Effector memory CD8-positive, alpha-beta T cell (primary cell): ENCODE measurements at regions not wholly inside any gene's neighbourhood (a gene's known extent, or its start where the extent isn't known, plus 50 kb on each side); places are given as distances from the start of the nearest gene placed in this dataset.

Experiments used
- ATAC-seq: fragments of 150-1000 bp; cut with Tn5 transposase; replicated peaks from 2 replicates; pipeline ENCODE4 v1.10.0; 2021; ENCODE audit warnings: mild to moderate bottlenecking, moderate library complexity
- DNase-seq, 3 experiments: peaks; one replicate each; pipeline ENCODE4 v3.0.0; 2021
- H3K27ac Mint-ChIP-seq, 2 donors: one replicate each; pipeline ENCODE4 v1.8.0; 2022; ENCODE audit warnings: mild to moderate bottlenecking in 2 of 2, mixed read lengths in 2 of 2, moderate library complexity in 2 of 2
- H3K27me3 Mint-ChIP-seq, 2 donors: one replicate each; pipeline ENCODE4 v1.8.0; 2022; ENCODE audit warnings: mixed read lengths in 2 of 2
- H3K36me3 Mint-ChIP-seq: one replicate; pipeline ENCODE4 v1.8.0; 2022; ENCODE audit warnings: mild to moderate bottlenecking, moderate library complexity, mixed read lengths; ENCODE audit not compliant: insufficient read depth
- H3K4me1 Mint-ChIP-seq, 2 donors: one replicate each; pipeline ENCODE4 v1.8.0; 2022; ENCODE audit warnings: low read depth in 2 of 2, mixed read lengths in 2 of 2
- H3K4me3 Mint-ChIP-seq, 2 donors: one replicate each; pipeline ENCODE4 v1.8.0; 2022; ENCODE audit warnings: mild to moderate bottlenecking in 2 of 2, mixed read lengths in 2 of 2, moderate library complexity in 2 of 2
- H3K9me3 Mint-ChIP-seq, 2 donors: one replicate each; pipeline ENCODE4 v1.8.0; 2022; ENCODE audit warnings: mixed read lengths in 2 of 2

DNA sequence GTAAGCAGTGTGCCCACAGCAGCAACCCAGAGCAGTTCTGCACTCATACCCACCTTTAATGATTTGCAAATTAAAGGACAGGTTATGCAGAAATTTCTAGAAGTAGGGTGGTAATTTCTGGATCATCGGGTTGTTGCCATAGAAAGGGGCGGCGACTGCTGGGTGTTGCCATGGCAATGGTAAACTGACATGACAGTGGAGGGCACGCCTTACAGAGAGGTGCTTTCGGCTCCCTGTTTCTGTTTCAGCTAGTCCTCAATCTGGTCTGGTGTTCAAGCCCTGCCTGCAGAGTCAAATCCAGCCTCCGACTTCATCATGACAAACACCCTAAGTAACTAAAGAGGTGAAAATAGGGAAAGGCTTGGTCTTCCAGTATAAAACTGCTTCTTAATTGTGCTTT lies 667.7 kb downstream of the SOCS6 start:
- DNase-seq = no peak
- Mint-ChIP-seq H3K4me3 (no peak overlapping the region), H3K9me3 (peaks cover 6% of the 10 kb centered on the region in 2 donors), H3K27me3 (no peaks in the 10 kb centered on the region), H3K27ac (no peak overlapping the region), H3K4me1 (no peaks in the 10 kb centered on the region), H3K36me3 (no peaks in the 10 kb centered on the region)
- ATAC-seq = no peak

DNA sequence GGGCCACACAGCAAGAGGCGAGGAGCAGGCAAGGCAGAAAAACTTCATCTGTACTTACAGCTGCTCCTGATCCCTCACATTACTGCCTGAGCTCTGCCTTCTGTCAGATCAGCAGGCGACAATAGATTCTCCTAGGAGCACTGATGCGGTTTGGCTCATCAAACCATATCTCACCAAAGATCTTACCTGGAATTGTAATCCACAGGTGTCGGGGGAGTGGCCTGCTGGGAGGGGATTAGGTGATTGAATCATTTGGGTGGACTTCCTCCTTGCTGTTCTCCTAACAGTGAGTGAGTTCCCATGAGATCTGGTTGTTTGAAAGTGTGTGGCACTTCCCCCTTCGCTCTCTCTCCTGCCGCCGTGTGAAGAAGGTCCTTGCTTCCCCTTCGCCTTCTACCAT lies 647.3 kb downstream of the SOCS6 start:
- ATAC-seq (no peak), DNase-seq (no peak)
- Mint-ChIP-seq H3K4me3 (no peak overlapping the region), H3K27me3 (no peaks in the 10 kb centered on the region), H3K27ac (no peak overlapping the region), H3K4me1 (no peaks in the 10 kb centered on the region), H3K36me3 (no peaks in the 10 kb centered on the region), H3K9me3 (peaks cover 0 to 1% of the 10 kb centered on the region in 2 donors)

DNA sequence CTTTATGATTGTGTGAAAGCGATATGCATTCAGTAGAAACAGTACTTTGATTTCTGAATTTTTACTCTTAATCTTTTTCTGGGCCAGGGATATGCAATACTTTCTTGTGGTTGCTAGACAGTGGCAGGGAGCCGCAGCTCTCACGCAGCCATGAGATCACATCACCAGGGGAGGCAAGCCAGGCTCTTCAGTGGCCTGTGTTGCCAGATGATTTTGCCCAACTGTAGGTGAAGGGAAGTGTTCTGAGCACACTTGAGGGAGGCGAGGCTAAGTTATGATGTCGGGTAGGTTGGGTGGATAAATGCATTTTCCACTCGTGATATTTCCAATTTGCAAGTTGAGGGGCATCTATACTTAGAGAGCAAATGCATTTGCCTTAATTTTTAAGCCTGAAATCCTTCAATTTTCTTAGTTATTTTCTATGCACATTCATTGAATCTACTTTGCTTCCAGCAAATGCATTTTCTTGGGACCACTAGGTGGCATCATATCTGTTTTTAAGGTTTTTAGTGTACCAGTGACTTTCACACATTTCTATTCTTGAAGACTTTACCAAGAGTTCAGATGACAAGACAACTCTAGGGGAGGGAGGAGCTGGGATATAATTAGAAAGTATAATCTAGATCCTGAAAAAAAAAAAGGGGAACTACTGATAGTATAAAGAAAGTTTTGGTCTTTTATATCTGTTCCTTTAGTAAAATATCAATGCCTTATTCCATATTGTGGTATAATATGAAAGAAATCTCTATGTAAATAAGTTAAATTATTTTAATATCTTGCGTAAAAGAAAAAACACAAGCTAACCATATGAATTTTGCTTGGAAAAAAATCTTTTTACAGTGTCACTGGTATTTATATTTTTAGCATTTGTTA lies 643.3 kb downstream of the SOCS6 start:
- Mint-ChIP-seq H3K36me3 (no peaks in the 10 kb centered on the region), H3K4me3 (no peak overlapping the region), H3K9me3 (peaks cover 0 to 1% of the 10 kb centered on the region in 2 donors), H3K27me3 (no peaks in the 10 kb centered on the region), H3K4me1 (no peaks in the 10 kb centered on the region), H3K27ac (no peak overlapping the region)
- ATAC-seq (no peak), DNase-seq (no peak)

DNA sequence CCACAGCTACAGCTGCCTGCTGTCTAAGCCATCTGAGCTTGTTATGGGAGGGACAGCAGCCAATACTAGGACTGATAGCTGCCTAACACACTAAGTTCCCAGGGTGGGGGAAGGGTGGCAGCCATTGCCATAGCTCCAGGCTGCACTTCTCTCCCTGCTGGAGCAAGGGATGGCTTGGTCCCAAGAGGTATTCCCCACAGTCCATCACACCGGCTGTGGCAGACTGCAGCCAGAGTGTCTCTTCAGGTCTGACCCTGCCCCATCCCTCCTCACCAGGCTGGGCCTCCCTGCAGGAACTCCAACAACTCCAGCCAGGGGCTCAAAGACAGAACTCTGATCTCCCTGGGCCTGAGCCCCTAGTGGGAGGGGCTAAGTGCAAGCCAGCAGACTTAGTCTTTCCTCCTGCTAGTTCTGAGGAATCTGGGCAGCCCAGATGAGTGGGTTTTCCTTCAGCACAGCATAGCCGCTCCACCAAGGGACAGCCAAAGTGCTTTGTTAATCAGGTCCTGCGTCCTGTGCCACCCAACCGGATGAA lies 632.1 kb downstream of the SOCS6 start:
- Mint-ChIP-seq H3K27me3 (no peaks in the 10 kb centered on the region), H3K9me3 (peaks cover 11 to 20% of the 10 kb centered on the region in 2 donors), H3K4me3 (no peak overlapping the region), H3K4me1 (no peaks in the 10 kb centered on the region), H3K27ac (no peak overlapping the region), H3K36me3 (no peaks in the 10 kb centered on the region)
- DNase-seq (no peak), ATAC-seq (no peak)

DNA sequence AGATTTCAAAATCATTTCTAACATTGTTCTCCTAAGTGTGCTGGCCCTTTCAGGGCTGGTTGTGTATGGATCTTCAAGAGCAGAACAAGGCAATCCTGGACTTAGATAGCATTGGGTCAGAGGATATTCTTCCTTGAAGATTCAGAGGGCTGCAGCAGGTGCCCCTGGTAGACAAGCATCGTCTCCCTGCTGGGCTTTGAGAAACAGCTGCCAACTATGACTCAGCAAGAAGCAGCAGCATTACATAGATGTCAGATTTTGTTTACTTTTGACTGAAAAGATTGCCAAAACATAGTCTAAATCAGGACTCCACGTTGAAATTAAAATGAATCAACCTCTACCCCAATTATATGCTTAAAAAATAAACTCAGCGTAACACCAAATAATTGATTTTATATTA lies 618.8 kb downstream of the SOCS6 start:
- H3K9me3 Mint-ChIP-seq = peaks cover 1 to 7% of the 10 kb centered on the region in 2 donors
- H3K27me3 Mint-ChIP-seq = no peaks in the 10 kb centered on the region
- ATAC-seq = no peak
- H3K36me3 Mint-ChIP-seq = no peaks in the 10 kb centered on the region
- H3K27ac Mint-ChIP-seq = no peak overlapping the region
- H3K4me3 Mint-ChIP-seq = no peak overlapping the region
- H3K4me1 Mint-ChIP-seq = no peaks in the 10 kb centered on the region
- no peak for DNase-seq

DNA sequence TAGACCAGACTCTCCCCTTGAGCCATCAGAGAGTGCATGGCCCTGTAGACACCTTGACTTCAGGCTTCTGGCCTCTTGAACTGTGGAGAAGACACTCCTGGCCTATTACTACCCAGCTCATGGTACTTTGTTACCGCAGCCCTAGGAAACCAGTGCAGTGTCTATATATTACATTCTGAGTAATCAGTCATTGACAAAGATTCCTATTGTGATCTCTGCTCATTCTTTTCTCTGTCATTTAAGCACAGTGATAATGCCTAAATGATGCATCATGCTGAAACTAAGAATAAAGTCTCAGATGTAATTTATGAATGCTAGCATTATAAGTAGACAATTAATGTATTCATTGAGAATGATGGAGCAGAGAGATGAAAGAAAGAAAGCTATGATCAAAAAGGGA lies 603.5 kb downstream of the SOCS6 start:
- DNase-seq = no peak
- Mint-ChIP-seq H3K36me3 (no peaks in the 10 kb centered on the region), H3K27me3 (no peaks in the 10 kb centered on the region), H3K9me3 (peaks cover 2 to 11% of the 10 kb centered on the region in 2 donors), H3K4me3 (no peak overlapping the region), H3K4me1 (no peaks in the 10 kb centered on the region), H3K27ac (no peak overlapping the region)
- no peak for ATAC-seq

DNA sequence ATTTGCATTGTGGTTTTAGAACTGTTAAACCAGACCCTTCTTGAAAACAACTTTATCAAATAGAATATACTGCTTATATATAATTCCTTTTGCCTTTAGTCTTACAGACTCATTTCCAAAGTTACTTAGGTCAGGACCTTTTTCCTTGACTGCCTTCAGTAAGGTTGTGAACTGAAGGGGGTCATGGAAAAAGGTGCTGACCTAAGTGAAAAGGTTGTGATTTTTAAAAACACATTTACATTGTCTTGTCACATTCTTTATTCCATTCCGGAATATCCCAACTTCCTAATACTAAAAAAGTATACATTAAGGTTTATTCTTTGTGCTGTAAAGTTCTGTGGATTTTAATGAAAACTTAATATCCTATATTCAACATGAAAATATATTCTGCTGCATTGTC lies 581.4 kb downstream of the SOCS6 start:
- no peak for ATAC-seq
- Mint-ChIP-seq H3K9me3 (peaks cover 0 to 3% of the 10 kb centered on the region in 2 donors), H3K4me1 (no peaks in the 10 kb centered on the region), H3K27me3 (no peaks in the 10 kb centered on the region), H3K4me3 (no peak overlapping the region), H3K27ac (no peak overlapping the region), H3K36me3 (no peaks in the 10 kb centered on the region)
- no peak for DNase-seq

DNA sequence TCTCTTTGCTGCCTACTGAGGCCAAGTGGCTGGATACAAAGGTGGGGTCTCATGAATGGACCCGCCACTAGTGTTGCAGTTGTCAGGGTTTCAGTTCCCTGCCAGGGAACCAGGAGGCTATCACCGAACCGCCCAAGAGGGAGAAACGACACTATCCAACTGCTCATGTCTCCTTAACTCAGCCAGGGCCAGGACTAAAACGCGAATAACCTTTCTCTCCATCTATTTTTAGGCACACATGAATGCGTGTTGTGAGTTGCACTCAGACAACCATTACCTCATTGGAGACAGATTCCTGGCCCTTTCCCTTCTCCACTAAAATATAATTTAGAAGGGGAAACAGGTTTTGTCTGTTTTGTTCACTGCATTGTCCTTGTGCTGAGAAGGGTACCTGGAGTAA lies 559.5 kb downstream of the SOCS6 start:
- DNase-seq = no peak
- H3K4me3 Mint-ChIP-seq = no peak overlapping the region
- no peak for ATAC-seq
- H3K27ac Mint-ChIP-seq = no peak overlapping the region
- no peaks in the 10 kb centered on the region for H3K36me3 Mint-ChIP-seq
- H3K9me3 Mint-ChIP-seq = peaks cover 10 to 21% of the 10 kb centered on the region in 2 donors
- no peaks in the 10 kb centered on the region for H3K4me1 Mint-ChIP-seq
- H3K27me3 Mint-ChIP-seq = no peaks in the 10 kb centered on the region

DNA sequence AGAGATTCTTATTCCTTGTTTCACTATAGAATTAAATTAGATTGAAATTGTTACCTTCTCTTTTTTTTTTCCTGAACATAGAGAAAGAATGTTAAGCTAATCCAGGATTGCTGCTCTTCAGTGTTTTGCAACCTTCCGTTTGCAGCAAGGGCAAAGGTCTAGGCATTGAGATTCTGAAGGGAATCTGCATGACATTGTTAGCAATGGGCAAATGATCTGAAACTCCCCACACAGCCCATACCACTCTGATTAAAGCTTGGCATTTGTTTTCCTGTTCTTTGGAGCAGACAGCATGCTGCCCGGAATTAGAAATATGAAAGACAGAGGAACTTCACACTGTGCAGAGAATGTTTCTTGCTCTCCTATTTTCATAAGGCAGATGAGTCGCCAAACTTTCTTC lies 551.8 kb downstream of the SOCS6 start:
- ATAC-seq = no peak
- H3K4me1 Mint-ChIP-seq = no peaks in the 10 kb centered on the region
- H3K4me3 Mint-ChIP-seq = no peak overlapping the region
- no peak for DNase-seq
- peaks cover under 1 to 3% of the 10 kb centered on the region in 2 donors for H3K9me3 Mint-ChIP-seq
- H3K27me3 Mint-ChIP-seq = no peaks in the 10 kb centered on the region
- H3K27ac Mint-ChIP-seq = no peak overlapping the region
- no peaks in the 10 kb centered on the region for H3K36me3 Mint-ChIP-seq

DNA sequence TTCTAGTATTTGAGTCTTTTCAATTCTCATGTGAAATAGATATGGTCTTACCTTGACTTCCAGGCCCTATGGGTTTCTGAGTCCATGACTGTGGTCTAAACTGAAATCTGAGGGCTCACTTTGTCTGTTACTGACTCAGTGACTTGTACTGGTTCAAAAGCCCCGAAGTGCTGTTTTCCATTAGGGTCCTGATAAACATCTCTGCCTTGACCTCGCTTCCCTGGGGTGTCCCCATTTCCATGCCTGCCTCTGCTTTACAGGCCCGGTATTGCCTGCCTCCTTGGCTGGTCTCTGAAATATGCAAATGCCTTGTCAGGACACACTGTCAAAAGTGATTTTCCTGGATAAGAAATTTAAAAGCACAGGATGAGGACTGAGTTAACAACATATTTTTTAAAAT lies 538.8 kb downstream of the SOCS6 start:
- Mint-ChIP-seq H3K27me3 (no peaks in the 10 kb centered on the region), H3K4me3 (no peak overlapping the region), H3K9me3 (peaks cover 0 to 6% of the 10 kb centered on the region in 2 donors), H3K36me3 (no peaks in the 10 kb centered on the region), H3K27ac (no peak overlapping the region), H3K4me1 (no peaks in the 10 kb centered on the region)
- ATAC-seq (no peak), DNase-seq (no peak)

DNA sequence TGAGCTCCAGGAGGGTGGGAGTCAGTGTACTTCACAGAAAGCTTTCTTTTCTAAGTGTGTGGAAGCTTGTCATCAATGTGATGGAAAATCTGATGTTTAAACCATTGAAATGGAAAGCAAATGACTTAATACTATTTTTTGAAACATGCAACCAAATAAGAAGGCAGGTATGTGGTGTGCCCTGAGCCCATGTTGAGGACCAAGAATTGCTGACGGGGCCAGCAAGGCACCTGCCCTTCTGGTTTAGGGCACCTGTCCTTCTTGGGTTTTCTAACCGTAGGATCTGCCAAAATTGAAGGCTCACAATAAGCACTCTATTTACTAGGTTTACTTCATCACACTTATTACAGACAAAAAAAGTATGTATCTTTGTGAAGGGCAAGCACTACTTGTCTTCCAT lies 537.7 kb downstream of the SOCS6 start:
- DNase-seq (no peak), ATAC-seq (no peak)
- Mint-ChIP-seq H3K27ac (no peak overlapping the region), H3K4me1 (no peaks in the 10 kb centered on the region), H3K36me3 (no peaks in the 10 kb centered on the region), H3K4me3 (no peak overlapping the region), H3K27me3 (no peaks in the 10 kb centered on the region), H3K9me3 (peaks cover 2 to 6% of the 10 kb centered on the region in 2 donors)

DNA sequence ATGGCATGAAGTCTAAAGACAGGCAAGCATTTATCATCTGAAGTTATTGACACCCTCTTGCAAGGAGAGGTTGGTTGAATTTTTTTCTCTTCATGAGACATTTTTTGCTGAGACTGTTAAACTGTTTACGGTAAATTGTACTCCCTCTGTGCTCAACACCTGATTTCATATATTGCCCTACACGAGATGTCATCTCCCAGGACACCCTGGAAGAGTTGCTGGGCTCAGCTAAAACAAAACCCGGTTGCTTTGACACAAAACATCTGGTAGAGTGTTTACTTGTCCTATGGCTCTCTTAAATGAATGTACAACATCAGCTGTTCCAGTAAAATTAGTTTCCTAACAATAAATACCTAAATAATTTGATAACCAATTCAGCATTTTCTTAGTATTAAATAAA lies 533.8 kb downstream of the SOCS6 start:
- no peaks in the 10 kb centered on the region for H3K36me3 Mint-ChIP-seq
- no peaks in the 10 kb centered on the region for H3K4me1 Mint-ChIP-seq
- no peak for ATAC-seq
- H3K27ac Mint-ChIP-seq = no peak overlapping the region
- H3K27me3 Mint-ChIP-seq = no peaks in the 10 kb centered on the region
- no peak overlapping the region for H3K4me3 Mint-ChIP-seq
- peaks cover 7 to 12% of the 10 kb centered on the region in 2 donors for H3K9me3 Mint-ChIP-seq
- no peak for DNase-seq

DNA sequence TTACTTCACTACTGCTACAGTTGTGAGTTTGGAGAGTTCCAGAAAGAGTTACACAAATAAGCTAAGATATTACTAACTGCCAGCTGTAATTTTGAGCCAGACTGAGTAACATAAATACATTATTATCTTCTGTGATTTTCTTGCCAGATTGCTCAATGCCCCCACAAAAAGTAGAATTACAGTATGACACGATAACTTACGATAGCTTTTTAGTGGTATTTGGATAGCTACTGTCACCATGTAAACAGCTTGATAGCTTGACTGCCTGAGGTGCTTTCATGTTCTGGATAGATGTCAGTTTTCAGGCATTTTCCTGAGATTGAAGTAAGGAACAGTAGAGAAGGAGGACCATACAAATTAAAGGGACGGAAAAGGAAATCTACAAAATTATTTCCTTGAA lies 533.3 kb downstream of the SOCS6 start:
- no peaks in the 10 kb centered on the region for H3K36me3 Mint-ChIP-seq
- no peaks in the 10 kb centered on the region for H3K27me3 Mint-ChIP-seq
- H3K27ac Mint-ChIP-seq = no peak overlapping the region
- ATAC-seq (no peak), DNase-seq (no peak)
- H3K9me3 Mint-ChIP-seq = peaks cover 7 to 12% of the 10 kb centered on the region in 2 donors
- no peaks in the 10 kb centered on the region for H3K4me1 Mint-ChIP-seq
- H3K4me3 Mint-ChIP-seq = no peak overlapping the region

DNA sequence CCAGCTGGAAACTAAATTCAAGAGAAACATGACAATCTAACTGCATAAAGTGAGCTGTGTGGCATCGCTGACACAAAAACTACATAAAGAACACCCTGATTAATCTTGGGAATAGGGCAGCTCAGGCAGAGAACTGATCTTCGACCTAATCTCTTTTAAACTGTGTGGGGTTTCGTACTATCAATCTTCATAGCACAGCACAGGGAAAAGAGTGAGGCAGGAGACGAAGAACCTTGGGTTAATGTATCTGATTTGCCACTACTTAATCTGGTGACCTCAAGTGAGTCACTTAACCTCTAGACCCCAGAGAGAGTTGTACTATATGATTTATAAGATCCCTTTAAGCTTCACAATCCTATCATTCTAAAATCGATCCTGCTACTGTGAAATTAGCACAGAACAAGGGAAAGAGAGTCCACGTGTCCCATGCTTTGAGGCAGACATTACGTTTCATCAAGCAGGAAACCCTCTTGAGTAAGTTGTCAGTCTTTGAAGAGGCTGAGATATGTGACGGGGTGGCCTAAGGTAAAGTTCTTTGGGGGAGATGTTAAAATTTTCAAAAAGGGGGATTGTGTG lies 519.7 kb downstream of the SOCS6 start:
- no peak overlapping the region for H3K4me3 Mint-ChIP-seq
- peaks cover 0 to 12% of the 10 kb centered on the region in 2 donors for H3K9me3 Mint-ChIP-seq
- H3K4me1 Mint-ChIP-seq = no peaks in the 10 kb centered on the region
- ATAC-seq (no peak), DNase-seq (no peak)
- no peak overlapping the region for H3K27ac Mint-ChIP-seq
- no peaks in the 10 kb centered on the region for H3K36me3 Mint-ChIP-seq
- H3K27me3 Mint-ChIP-seq = no peaks in the 10 kb centered on the region
